Activated CD4-positive, alpha-beta memory T cell treated with anti-CD3 and anti-CD28 coated beads for 36 hours (primary cell): ENCODE measurements at regions not wholly inside any gene's neighbourhood (a gene's known extent, or its start where the extent isn't known, plus 50 kb on each side); places are given as distances from the start of the nearest gene placed in this dataset.

Source experiments
- CTCF ChIA-PET: fragments of 350-600 bp; sonication (Branson Sonifier 250); formaldehyde crosslinking; loops from one replicate; lab custom pipeline; 2021; ENCODE audit warnings: antibody characterized with exemption, inconsistent platforms; lab: Charles Lee
- POLR2A ChIA-PET: fragments of 350-600 bp; sonication (Branson Sonifier 250); formaldehyde crosslinking; loops from one replicate; lab custom pipeline; 2021; ENCODE audit warnings: antibody characterized with exemption; lab: Charles Lee
- DNase-seq: peaks from one replicate; pipeline ENCODE4 v3.0.0-alpha.2; 2020
- H3K27ac Mint-ChIP-seq: one replicate; pipeline ENCODE4 v1.8.0; 2021; ENCODE audit warnings: mixed read lengths
- H3K27me3 Mint-ChIP-seq: one replicate; pipeline ENCODE4 v1.8.0; 2021; ENCODE audit warnings: mixed read lengths
- H3K36me3 Mint-ChIP-seq: one replicate; pipeline ENCODE4 v1.8.0; 2021; ENCODE audit warnings: mixed read lengths
- H3K4me1 Mint-ChIP-seq: one replicate; pipeline ENCODE4 v1.8.0; 2021; ENCODE audit warnings: low read depth, mixed read lengths
- H3K4me3 Mint-ChIP-seq: one replicate; pipeline ENCODE4 v1.8.0; 2021; ENCODE audit warnings: mild to moderate bottlenecking, mixed read lengths
- H3K9me3 Mint-ChIP-seq: one replicate; pipeline ENCODE4 v1.8.0; 2021; ENCODE audit warnings: mixed read lengths
- intact Hi-C: fragments of 100-400 bp; cut with micrococcal nuclease; formaldehyde crosslinking; loops from one replicate; pipeline ENCODE4 v1.15.1; 2023

DNA sequence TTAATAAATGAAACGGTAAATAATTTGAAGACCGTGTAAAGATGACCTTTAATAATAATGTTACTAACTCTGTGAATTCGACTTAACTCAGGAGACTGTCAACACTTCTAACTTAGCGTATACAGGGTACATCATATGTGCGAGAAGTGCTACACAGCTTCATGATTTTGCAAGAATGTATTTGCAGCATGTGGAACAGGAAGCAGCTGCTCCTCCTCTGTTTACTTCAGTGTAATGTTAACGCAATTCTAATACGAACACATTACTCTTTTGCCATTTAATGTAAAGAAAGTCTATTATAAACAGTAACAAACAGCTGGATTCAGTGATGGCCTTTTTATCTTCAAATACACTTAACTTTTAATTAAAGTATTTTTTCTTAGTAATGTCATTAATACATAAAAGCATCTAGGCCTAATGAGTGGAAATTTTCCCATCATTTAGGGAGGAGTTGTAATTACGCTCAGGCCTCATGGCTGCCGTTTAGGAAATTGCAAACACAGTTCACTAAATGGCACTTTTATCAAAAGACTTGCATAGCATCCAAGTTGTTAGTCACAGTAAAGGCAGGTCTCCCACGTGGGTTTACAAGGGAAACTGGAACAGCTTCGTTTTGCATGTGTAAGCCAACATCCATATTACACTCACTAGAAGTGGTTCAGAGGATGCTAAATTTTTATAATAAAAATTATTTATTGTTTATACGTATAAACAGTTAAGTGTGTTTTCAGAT lies 635.7 kb downstream of the FBXO15 start:
- intact Hi-C loops, result no loop called here
- Mint-ChIP-seq H3K27ac (no peak overlapping the region), H3K4me3 (no peak overlapping the region), H3K9me3 (peaks cover 10% of the 10 kb centered on the region), H3K27me3 (no peaks in the 10 kb centered on the region), H3K36me3 (no peaks in the 10 kb centered on the region), H3K4me1 (no peaks in the 10 kb centered on the region)
- ChIA-PET CTCF (no interaction called here), POLR2A (no interaction called here)
- no peak for DNase-seq

GRCh38 chr18:73509460-73509859 lies 638.2 kb downstream of the FBXO15 start:
- no peak overlapping the region for H3K4me3 Mint-ChIP-seq
- ChIA-PET CTCF (no interaction called here), POLR2A (no interaction called here)
- no peaks in the 10 kb centered on the region for H3K4me1 Mint-ChIP-seq
- no peaks in the 10 kb centered on the region for H3K27me3 Mint-ChIP-seq
- H3K9me3 Mint-ChIP-seq, result peaks cover 3% of the 10 kb centered on the region
- no peaks in the 10 kb centered on the region for H3K36me3 Mint-ChIP-seq
- intact Hi-C loops, result no loop called here
- H3K27ac Mint-ChIP-seq, result no peak overlapping the region
- DNase-seq, result no peak

- ChIA-PET CTCF (no interaction called here), POLR2A (no interaction called here)
- Mint-ChIP-seq H3K4me1 (no peaks in the 10 kb centered on the region), H3K36me3 (no peaks in the 10 kb centered on the region), H3K9me3 (peaks cover 3% of the 10 kb centered on the region), H3K27ac (no peak overlapping the region), H3K27me3 (no peaks in the 10 kb centered on the region), H3K4me3 (no peak overlapping the region)
- intact Hi-C loops, result no loop called here
- no peak for DNase-seq
These were observed 635.5 kb upstream of the NETO1 start for GRCh38 chr18:73503326-73503725.

GRCh38 chr18:73487966-73488365 lies 620.2 kb upstream of the NETO1 start:
- Mint-ChIP-seq H3K36me3 (no peaks in the 10 kb centered on the region), H3K4me1 (no peaks in the 10 kb centered on the region), H3K4me3 (no peak overlapping the region), H3K27me3 (no peaks in the 10 kb centered on the region), H3K9me3 (peaks cover 9% of the 10 kb centered on the region), H3K27ac (no peak overlapping the region)
- ChIA-PET POLR2A (no interaction called here), CTCF (no interaction called here)
- DNase-seq, result no peak
- intact Hi-C loops, result no loop called here

DNA sequence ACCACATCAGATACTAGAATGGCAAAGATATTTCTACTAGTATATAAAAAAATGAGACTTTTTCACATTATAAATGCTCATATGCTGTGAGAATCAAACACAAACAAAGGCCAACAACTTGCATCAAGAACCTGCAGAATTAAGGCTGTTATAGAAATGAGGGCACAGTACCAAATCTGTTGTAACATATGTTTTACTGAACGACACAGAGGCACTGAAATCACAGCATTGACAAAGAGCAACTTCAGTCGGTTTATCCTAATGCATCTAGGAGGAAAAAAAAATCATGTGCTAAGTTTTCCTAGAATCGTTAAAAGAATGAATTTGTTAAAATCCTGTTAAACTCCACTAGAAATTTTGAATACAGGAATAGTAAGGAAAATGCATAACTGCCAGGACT lies 617.4 kb upstream of the NETO1 start:
- DNase-seq, result no peak
- Mint-ChIP-seq H3K9me3 (peaks cover 8% of the 10 kb centered on the region), H3K4me3 (no peak overlapping the region), H3K27me3 (no peaks in the 10 kb centered on the region), H3K4me1 (no peaks in the 10 kb centered on the region), H3K27ac (no peak overlapping the region), H3K36me3 (no peaks in the 10 kb centered on the region)
- intact Hi-C loops, result no loop called here
- ChIA-PET CTCF (no interaction called here), POLR2A (no interaction called here)

DNA sequence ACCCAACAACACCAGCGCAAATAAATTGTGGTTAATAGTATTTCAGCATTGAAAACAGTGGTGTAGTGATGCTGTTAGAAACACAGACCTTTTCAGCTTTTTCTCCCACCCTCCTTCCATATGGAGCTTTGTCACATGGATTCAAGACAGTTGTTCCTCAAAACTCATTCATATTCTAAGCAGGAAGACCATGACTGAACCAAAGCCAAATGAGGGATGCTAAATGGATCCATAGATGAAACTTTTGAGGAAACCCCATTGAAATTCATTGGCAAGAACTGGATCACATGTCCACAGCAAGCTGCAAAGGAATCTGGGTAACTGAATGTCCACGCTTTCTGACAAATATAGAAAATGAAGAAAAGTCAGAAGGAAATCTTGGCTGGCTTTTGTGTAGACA lies 615.1 kb upstream of the NETO1 start:
- ChIA-PET POLR2A (no interaction called here), CTCF (no interaction called here)
- intact Hi-C loops, result no loop called here
- no peaks in the 10 kb centered on the region for H3K27me3 Mint-ChIP-seq
- no peak for DNase-seq
- H3K36me3 Mint-ChIP-seq, result no peaks in the 10 kb centered on the region
- H3K9me3 Mint-ChIP-seq, result peaks cover 8% of the 10 kb centered on the region
- no peak overlapping the region for H3K4me3 Mint-ChIP-seq
- no peak overlapping the region for H3K27ac Mint-ChIP-seq
- no peaks in the 10 kb centered on the region for H3K4me1 Mint-ChIP-seq

DNA sequence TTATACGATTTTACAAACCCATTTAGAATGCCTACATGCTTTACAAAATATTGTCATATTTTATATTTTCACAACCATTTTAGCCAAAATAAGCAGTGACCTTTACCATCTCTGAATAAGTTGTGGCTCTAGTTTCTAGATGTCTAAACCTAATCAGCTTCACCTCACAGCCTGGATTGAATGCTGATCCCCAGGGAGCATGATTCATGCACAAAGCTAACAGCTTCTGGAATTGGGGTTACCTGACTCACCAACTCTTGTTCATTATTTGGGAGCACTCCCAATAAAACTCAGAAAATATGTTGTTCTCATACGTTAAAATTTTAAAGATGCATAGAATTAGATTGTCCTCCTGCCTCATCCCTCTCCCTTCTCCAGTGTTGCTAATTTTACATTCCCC lies 611.7 kb upstream of the NETO1 start:
- CTCF ChIA-PET, result no interaction called here
- intact Hi-C loops, result no loop called here
- Mint-ChIP-seq H3K27ac (no peak overlapping the region), H3K4me1 (no peaks in the 10 kb centered on the region), H3K9me3 (peaks cover 8% of the 10 kb centered on the region), H3K4me3 (no peak overlapping the region), H3K27me3 (no peaks in the 10 kb centered on the region), H3K36me3 (no peaks in the 10 kb centered on the region)
- POLR2A ChIA-PET, result no interaction called here
- DNase-seq, result no peak

- ChIA-PET CTCF (no interaction called here), POLR2A (no interaction called here)
- intact Hi-C loops, result no loop called here
- no peaks in the 10 kb centered on the region for H3K27me3 Mint-ChIP-seq
- DNase-seq, result no peak
- peaks cover 8% of the 10 kb centered on the region for H3K9me3 Mint-ChIP-seq
- no peaks in the 10 kb centered on the region for H3K4me1 Mint-ChIP-seq
- no peak overlapping the region for H3K27ac Mint-ChIP-seq
- H3K4me3 Mint-ChIP-seq, result no peak overlapping the region
- no peaks in the 10 kb centered on the region for H3K36me3 Mint-ChIP-seq
These were observed 610.4 kb upstream of the NETO1 start for GRCh38 chr18:73478191-73478590.

DNA sequence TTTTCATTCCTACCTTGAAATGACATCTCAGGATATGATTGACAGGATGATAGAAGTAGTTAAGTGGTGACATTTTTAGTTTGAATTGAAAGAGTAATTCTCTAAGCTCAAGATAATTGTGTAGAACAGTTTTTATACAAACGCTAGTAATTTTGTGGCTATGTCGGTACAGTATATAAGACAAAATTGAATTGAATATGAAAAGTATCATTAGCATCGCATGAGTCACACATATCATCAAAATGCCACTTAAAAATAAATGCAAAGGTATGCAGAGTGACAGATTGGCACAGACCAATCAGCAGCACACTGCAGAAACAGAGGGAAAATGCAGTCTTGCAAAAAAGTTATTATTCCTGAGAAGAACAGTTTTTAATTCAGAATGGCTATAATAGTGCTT lies 608.2 kb upstream of the NETO1 start:
- POLR2A ChIA-PET, result no interaction called here
- Mint-ChIP-seq H3K4me1 (no peaks in the 10 kb centered on the region), H3K9me3 (peaks cover 8% of the 10 kb centered on the region), H3K36me3 (no peaks in the 10 kb centered on the region), H3K27ac (no peak overlapping the region), H3K27me3 (no peaks in the 10 kb centered on the region), H3K4me3 (no peak overlapping the region)
- no peak for DNase-seq
- CTCF ChIA-PET, result no interaction called here
- intact Hi-C loops, result no loop called here

DNA sequence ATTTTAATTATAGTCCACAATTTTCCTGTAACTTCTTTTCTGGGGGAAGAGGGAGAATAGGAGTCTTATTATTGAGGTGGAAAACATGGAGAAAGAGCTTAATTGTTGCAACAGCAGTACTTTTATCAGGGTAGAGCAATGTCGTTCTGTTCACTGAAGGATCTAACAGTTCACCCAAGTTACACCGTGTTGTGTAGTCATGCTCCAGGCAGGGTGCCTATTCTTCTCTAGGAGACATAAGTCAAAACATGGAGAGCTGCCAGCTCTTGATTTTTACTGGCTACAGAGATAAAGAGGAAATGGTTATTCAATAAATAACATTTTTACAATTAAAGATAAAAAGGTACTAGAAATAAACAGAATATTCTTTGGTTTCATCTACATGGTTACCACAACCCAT lies 594.3 kb upstream of the NETO1 start:
- H3K27ac Mint-ChIP-seq, result no peak overlapping the region
- DNase-seq, result no peak
- H3K36me3 Mint-ChIP-seq, result no peaks in the 10 kb centered on the region
- intact Hi-C loops, result no loop called here
- H3K4me1 Mint-ChIP-seq, result no peaks in the 10 kb centered on the region
- peaks cover 13% of the 10 kb centered on the region for H3K9me3 Mint-ChIP-seq
- CTCF ChIA-PET, result no interaction called here
- H3K4me3 Mint-ChIP-seq, result no peak overlapping the region
- POLR2A ChIA-PET, result no interaction called here
- no peaks in the 10 kb centered on the region for H3K27me3 Mint-ChIP-seq

DNA sequence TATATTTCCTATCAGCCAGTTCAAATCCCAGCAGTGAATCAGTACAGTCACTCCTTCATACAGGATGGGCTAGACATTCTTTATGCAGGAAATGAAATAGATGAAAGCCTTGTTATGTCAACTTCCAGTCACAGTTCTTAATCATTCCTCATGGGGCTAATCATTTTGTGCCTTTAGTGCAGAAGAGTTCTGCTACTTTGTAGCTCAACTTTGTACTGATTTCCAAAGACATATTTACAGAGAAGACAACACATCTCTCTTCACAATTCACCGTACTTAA lies 593.9 kb upstream of the NETO1 start:
- H3K36me3 Mint-ChIP-seq, result no peaks in the 10 kb centered on the region
- DNase-seq, result no peak
- intact Hi-C loops, result no loop called here
- peaks cover 13% of the 10 kb centered on the region for H3K9me3 Mint-ChIP-seq
- ChIA-PET CTCF (no interaction called here), POLR2A (no interaction called here)
- H3K27ac Mint-ChIP-seq, result no peak overlapping the region
- H3K4me3 Mint-ChIP-seq, result no peak overlapping the region
- H3K4me1 Mint-ChIP-seq, result no peaks in the 10 kb centered on the region
- no peaks in the 10 kb centered on the region for H3K27me3 Mint-ChIP-seq

DNA sequence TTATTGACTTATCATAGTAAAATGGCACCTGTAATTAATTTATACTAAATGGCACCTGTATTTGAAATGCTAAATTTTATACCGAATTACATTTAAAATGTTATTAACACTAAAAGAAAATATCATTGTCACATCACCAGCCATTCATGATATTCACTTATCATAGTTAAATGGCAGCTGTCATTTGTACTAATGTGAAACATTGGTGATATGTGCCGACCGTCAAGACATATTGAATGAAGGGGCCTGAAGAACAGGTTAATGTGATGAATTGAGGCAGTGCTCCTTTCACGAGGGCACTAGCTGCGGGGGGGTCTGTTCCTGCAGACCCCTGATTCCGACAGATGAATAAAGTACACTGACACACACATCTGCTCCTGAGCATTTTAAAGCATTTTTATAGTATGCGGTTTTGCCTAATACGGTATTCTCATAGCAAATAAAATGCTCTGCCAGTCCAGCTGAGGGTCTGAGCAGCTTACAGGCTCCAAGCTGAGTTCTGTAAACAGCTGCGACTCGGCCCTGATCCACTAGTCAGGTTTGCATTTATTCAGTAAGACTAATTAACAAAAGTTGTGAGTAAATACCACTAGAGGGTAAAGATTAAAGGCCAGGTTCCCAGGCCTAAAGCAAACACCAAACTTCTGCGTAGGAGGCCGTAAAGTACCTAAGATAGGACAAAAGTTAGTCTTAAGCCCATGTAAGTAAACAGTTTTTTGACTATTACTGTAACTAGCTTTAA lies 593.4 kb upstream of the NETO1 start:
- no peak overlapping the region for H3K27ac Mint-ChIP-seq
- peaks cover 13% of the 10 kb centered on the region for H3K9me3 Mint-ChIP-seq
- no peak for DNase-seq
- no peaks in the 10 kb centered on the region for H3K36me3 Mint-ChIP-seq
- intact Hi-C loops, result no loop called here
- no peaks in the 10 kb centered on the region for H3K4me1 Mint-ChIP-seq
- ChIA-PET CTCF (no interaction called here), POLR2A (no interaction called here)
- no peaks in the 10 kb centered on the region for H3K27me3 Mint-ChIP-seq
- no peak overlapping the region for H3K4me3 Mint-ChIP-seq
